ENCODE measurements at regions not wholly inside any gene's neighbourhood (a gene's known extent, or its start where the extent isn't known, plus 50 kb on each side); places are given as distances from the start of the nearest gene placed in this dataset.

GRCh38 chrX:82230013-82230412 lies 1028.1 kb downstream of the SH3BGRL start:
- TF ChIP-seq CTCF (conservative IDR thresholded peaks at IDR 0.05) (peak; percentile 35), ZFX (IDR thresholded peaks at IDR 0.05) (no peak)
- no peak overlapping the region for H3K27ac ChIP-seq

- H3K27ac ChIP-seq, result no peak overlapping the region
- TF ChIP-seq CTCF (conservative IDR thresholded peaks at IDR 0.05) (no peak), ZFX (IDR thresholded peaks at IDR 0.05) (no peak)
Measured at GRCh38 chrX:82232679-82233078, 1030.8 kb downstream of the SH3BGRL start.

- TF ChIP-seq ZFX (IDR thresholded peaks at IDR 0.05) (no peak), CTCF (conservative IDR thresholded peaks at IDR 0.05) (no peak)
Measured at GRCh38 chrX:82237328-82237727, 1035.4 kb downstream of the SH3BGRL start.

More at GRCh38 chrX:82237328-82237727, 1035.4 kb downstream of the SH3BGRL start:
- H3K27ac ChIP-seq, result no peak overlapping the region

Data from C4-2B (cell line).